NCI-H526 treated with DMSO at 0.1 percent for 48 hours (cell line): ENCODE measurements at regions not wholly inside any gene's neighbourhood (a gene's known extent, or its start where the extent isn't known, plus 50 kb on each side); places are given as distances from the start of the nearest gene placed in this dataset.
"Not testable (repeated sequence)": the region's sequence is repeated elsewhere in the genome, so short reads cannot be mapped to it uniquely, and the experiment has no call there.

Source experiments
- DNase-seq: peaks from one replicate; lab custom pipeline; 2025; lab: John Stamatoyannopoulos, UW

DNA sequence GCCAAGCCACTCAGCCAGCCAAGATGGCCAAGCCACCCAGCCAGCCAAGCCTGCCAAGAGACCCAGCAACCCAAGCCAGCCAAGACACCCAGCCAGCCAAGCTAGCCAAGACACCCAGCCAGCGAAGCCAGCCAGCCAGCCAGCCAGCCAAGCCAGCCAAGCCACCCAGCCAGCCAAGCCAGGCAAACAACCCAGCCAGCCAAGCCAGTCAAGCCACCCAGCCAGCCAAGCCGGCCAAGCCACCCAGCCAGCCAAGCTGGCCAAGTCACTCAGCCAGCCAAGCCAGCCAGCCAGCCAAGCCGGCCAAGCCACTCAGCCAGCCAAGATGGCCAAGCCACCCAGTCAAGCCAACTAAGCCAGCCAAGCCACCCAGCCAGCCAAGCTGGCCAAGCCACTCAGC lies 337.5 kb upstream of the PLGLB2 start:
- not testable (repeated sequence) for DNase-seq

DNA sequence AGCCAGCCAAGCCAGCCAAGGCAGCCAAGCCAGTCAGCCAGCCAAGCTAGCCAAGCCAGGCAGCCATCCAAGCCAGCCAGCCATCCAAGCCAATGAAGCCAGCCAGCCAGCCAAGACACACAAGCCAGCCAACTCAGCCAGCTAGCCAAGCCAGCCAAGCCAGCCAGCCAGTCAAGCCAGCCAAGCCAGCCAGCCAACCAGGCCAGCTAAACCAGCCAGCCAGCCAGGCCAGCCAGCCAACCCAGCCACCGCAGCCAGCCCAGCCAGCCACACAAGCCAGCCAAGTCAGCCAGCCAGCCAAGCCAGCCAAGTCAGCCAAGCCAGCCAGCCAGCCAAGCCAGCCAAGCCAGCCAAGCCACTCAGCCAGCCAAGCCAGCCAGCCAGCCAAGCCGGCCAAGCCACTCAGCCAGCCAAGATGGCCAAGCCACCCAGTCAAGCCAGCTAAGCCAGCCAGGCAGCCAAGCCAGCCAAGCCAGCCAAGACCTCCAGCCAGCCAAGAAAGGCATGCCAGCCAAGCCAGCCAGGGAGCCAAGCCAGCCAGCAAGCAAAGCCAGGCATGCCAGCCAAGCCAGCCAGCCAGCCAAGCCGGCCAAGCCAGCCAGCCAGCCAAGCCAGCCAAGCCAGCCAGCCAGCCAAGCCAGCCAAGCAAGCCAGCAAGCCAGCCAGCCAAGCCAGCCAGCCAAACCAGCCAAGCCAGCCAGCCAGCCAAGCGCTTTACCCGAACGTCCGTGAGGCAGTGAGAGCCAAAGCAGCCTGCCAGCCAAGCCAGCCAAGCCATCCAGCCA lies 335.7 kb upstream of the PLGLB2 start:
- not testable (repeated sequence) for DNase-seq

DNA sequence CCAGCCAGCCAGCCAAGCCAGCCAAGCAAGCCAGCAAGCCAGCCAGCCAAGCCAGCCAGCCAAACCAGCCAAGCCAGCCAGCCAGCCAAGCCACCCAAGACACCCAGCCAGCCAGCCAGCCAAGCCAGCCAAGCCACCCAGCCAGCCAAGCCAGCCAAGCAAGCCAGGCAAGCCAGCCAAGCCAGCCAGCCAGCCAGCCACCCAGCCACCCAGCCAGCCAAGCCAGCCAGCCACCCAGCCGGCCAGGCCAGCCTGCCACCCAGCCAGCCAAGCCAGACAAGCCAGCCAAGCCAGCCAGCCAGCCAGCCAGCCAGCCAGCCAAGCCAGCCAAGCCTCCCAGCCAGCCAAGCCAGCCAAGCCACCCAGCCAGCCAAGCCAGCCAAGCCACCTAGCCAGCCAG lies 333.6 kb upstream of the PLGLB2 start:
- not testable (repeated sequence) for DNase-seq

DNA sequence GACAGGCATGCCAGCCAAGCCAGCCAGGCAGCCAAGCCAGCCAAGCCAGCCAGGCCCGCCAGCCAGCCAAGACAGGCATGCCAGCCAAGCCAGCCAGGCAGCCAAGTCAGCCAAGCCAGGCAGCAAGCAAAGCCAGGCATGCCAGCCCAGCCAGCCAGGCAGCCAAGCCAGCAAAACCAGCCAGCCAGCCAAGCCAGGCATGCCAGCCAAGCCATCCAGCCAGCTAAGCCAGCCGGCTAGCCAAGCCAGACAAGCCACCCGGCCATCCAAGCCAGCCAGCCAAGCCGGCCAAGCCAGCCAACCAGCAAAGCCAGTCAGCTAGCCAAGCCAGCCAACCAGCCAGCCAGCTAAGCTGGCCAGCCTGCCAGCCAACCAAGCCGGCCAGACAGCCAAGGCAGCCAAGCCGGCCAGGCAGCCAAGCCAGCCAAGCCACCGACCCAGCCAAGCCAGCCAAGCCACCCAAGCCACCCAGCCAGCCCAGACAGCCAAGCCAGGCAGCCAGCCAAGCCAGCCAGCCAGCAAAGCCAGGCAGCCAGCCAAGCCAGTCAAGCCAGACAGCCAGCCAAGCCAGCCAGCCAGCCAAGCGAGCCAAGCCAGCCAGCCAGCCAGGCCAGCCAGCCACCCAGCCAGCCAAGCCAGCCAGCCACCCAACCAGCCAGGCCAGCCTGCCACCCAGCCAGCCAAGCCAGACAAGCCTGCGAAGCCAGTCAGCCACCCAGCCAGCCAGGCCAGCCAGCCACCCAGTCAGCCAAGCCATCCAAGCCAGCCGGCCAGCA lies 332.9 kb upstream of the PLGLB2 start:
- not testable (repeated sequence) for DNase-seq

DNA sequence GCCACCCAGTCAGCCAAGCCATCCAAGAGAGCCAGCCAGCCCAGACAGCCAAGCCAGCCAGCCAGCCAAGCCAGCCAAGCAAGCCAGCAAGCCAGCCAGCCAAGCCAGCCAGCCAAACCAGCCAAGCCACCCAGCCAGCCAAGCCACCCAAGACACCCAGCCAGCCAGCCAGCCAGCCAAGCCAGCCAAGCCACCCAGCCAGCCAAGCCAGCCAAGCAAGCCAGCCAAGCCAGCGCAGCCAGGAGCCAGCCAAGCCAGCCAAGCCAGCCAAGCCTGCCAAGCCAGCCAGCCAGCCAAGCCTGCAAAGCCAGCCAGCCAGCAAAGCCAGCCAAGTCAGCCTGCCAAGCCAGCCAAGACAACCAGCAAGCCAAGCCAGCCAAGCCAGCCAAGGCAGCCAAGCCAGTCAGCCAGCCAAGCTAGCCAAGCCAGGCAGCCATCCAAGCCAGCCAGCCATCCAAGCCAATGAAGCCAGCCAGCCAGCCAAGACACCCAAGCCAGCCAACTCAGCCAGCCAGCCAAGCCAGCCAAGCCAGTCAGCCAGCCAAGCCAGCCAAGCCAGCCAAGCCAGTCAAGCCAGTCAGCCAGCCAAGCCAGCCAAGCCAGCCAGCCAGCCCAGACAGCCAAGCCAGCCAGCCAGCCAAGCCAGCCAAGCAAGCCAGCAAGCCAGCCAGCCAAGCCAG lies 332.2 kb upstream of the PLGLB2 start:
- not testable (repeated sequence) for DNase-seq

DNA sequence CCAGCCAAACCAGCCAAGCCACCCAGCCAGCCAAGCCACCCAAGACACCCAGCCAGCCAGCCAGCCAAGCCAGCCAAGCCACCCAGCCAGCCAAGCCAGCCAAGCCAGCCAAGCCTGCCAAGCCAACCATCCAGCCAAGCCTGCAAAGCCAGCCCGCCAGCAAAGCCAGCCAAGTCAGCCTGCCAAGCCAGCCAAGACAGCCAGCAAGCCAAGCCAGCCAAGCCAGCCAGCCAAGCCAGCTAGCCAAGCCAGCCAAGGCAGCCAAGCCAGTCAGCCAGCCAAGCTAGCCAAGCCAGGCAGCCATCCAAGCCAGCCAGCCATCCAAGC lies 331.7 kb upstream of the PLGLB2 start:
- DNase-seq = not testable (repeated sequence)

DNA sequence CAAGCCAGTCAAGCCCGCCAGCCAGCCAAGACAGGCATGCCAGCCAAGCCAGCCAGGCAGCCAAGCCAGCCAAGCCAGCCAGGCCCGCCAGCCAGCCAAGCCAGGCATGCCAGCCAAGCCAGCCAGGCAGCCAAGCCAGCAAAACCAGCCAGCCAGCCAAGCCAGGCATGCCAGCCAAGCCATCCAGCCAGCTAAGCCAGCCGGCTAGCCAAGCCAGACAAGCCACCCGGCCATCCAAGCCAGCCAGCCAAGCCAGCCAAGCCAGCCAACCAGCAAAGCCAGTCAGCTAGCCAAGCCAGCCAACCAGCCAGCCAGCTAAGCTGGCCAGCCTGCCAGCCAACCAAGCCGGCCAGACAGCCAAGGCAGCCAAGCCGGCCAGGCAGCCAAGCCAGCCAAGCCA lies 330.7 kb upstream of the PLGLB2 start:
- DNase-seq = not testable (repeated sequence)

DNA sequence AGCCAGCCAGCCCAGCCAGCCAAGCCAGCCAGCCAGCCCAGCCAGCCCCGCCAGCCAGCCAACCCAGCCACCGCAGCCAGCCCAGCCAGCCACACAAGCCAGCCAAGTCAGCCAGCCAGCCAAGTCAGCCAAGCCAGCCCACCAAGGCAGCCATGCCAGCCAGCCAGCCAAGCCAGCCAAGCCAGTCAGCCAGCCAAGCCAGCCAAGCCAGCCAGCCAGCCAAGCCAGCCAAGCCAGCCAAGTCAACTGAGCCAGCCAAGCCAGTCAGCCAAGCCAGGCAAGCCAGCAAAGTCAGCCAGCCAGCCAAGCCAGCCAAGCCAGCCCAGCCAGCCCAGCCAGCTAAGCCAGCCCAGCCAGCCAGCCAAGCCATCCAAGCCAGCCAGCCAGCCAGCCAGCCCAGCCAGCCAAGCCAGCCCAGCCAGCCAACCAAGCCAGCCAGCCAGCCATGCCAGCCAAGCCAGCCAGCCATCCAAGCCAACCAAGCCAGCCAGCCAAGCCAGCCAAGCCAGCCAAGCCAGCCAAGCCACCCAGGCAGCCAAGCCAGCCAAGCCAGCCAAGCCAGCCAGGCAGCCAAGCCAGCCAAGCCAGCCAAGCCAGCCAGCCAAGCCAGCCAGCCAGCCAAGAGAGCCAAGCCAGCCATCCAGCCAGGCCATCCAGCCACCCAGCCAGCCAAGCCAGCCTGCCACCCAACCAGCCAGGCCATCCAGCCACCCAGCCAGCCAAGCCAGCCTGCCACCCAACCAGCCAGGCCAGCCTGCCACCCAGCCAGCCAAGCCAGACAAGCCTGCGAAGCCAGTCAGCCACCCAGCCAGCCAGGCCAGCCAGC lies 329.9 kb upstream of the PLGLB2 start:
- DNase-seq = not testable (repeated sequence)

DNA sequence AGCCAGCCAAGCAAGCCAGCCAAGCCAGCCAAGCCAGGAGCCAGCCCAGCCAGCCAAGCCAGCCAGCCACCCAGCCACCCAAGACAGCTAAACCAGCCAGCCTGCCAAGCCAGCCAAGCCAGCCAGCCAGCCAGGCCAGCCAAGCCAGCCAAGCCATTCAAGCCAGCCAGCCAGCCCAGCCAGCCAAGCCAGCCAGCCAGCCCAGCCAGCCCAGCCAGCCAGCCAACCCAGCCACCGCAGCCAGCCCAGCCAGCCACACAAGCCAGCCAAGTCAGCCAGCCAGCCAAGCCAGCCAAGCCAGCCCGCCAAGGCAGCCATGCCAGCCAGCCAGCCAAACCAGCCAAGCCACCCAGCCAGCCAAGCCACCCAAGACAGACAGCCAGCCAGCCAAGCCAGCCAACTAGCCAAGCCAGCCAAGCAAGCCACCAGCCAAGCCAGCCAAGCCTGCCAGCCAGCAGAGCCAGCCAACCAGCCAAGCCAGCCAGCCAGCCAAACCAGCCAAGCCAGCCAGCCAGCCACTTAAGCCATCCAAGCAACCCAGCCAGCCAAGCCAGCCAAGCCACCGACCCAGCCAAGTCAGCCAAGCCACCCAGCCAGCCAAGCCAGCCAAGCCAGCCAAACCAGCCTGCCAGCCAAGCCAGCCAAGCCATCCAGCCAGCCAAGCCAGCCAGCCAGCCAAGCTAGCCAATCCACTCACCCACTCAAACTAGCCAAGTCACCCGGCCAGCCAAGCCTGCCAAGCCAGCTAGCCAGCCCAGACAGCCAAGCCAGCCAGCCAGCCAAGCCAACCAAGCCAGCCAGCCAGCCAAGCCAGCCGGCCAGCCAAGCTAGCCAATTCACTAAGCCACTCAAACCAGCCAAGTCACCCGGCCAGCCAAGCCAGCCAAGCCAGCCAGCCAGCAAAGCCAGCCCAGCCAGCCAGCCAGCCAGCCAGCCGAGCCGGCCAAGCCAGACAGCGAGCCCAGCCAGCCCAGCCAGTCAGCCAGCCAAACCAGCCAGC lies 328.8 kb upstream of the PLGLB2 start:
- not testable (repeated sequence) for DNase-seq

DNA sequence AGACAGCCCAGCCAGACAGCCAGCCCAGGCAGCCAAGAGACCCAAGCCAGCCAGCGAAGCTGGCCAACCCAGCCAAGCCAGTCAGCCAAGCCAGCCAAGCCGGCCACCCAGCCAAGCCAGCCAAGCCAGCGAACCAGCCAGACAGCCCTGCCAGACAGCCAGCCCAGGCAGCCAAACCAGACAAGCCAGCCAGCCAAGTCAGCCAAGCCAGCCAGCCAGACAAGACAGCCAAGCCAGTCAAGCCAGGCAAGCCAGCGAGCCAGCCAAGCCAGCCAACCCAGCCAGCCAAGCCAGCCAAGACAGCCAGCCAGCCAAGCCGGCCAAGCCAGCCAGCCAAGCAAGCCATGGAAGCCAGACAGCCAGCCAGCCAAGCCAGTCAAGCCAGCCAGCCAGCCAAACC lies 327.9 kb upstream of the PLGLB2 start:
- not testable (repeated sequence) for DNase-seq

DNA sequence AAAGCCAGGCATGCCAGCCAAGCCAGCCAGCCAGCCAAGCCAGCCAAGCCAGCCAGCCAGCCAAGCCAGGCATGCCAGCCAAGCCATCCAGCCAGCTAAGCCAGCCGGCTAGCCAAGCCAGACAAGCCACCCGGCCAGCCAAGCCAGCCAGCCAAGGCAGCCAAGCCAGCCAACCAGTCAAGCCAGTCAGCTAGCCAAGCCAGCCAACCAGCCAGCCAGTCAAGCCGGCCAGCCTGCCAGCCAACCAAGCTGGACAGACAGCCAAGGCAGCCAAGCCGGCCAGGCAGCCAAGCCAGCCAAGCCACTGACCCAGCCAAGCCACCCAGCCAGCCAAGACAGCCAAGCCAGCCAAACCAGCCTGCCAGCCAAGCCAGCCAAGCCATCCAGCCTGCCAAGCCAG lies 326.9 kb upstream of the PLGLB2 start:
- DNase-seq = not testable (repeated sequence)

DNA sequence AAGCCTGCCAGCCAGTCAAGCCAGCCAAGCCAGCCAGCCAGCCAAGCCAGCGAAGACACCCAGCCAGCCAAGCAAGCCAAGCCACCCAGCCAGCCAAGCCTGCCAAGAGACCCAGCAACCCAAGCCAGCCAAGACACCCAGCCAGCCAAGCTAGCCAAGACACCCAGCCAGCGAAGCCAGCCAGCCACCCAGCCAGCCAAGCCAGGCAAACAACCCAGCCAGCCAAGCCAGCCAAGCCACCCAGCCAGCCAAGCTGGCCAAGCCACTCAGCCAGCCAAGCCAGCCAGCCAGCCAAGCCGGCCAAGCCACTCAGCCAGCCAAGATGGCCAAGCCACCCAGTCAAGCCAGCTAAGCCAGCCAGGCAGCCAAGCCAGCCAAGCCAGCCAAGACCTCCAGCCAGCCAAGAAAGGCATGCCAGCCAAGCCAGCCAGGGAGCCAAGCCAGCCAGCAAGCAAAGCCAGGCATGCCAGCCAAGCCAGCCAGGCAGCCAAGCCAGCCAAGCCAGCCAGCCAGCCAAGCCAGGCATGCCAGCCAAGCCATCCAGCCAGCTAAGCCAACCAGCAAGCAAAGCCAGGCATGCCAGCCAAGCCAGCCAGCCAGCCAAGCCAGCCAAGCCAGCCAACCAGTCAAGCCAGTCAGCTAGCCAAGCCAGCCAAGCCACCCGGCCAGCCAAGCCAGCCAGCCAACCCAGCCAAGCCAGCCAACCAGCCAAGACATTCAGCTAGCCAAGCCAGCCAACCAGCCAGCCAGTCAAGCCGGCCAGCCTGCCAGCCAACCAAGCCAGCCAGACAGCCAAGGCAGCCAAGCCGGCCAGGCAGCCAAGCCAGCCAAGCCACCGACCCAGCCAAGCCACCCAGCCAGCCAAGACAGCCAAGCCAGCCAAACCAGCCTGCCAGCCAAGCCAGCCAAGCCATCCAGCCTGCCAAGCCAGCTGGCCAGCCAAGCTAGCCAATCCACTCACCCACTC lies 323.8 kb upstream of the PLGLB2 start:
- DNase-seq = not testable (repeated sequence)

DNA sequence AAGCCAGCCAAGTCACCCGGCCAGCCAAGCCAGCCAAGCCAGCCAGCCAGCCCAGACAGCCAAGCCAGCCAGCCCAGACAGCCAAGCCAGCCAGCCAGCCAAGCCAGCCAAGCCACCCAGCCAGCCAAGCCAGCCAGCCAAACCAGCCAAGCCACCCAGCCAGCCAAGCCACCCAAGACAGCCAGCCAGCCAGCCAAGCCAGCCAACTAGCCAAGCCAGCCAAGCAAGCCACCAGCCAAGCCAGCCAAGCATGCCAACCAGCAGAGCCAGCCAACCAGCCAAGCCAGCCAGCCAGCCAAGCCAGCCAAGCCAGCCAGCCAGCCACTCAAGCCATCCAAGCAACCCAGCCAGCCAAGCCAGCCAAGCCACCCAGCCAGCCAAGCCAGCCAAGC lies 323.1 kb upstream of the PLGLB2 start:
- not testable (repeated sequence) for DNase-seq

DNA sequence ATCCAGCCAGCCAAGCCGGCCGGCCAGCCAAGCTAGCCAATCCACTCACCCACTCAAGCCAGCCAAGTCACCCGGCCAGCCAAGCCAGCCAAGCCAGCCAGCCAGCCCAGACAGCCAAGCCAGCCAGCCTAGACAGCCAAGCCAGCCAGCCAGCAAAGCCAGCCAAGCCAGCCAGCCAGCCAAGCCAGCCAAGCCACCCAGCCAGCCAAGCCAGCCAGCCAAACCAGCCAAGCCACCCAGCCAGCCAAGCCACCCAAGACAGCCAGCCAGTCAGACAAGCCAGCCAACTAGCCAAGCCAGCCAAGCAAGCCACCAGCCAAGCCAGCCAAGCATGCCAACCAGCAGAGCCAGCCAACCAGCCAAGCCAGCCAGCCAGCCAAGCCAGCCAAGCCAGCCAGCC lies 322.7 kb upstream of the PLGLB2 start:
- DNase-seq = not testable (repeated sequence)

DNA sequence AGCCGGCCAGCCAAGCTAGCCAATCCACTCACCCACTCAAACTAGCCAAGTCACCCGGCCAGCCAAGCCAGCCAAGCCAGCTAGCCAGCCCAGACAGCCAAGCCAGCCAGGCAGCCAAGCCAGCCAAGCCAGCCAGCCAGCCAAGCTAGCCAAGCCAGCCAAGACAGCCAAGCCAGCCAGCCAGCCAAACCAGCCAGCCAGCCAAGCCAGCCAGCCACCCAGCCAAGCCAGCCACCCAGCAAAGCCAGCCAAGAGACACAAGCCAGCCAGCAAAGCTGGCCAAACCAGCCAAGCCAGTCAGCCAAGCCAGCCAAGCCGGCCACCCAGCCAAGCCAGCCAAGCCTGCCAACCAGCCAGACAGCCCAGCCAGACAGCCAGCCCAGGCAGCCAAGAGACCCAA lies 322.2 kb upstream of the PLGLB2 start:
- DNase-seq = not testable (repeated sequence)

DNA sequence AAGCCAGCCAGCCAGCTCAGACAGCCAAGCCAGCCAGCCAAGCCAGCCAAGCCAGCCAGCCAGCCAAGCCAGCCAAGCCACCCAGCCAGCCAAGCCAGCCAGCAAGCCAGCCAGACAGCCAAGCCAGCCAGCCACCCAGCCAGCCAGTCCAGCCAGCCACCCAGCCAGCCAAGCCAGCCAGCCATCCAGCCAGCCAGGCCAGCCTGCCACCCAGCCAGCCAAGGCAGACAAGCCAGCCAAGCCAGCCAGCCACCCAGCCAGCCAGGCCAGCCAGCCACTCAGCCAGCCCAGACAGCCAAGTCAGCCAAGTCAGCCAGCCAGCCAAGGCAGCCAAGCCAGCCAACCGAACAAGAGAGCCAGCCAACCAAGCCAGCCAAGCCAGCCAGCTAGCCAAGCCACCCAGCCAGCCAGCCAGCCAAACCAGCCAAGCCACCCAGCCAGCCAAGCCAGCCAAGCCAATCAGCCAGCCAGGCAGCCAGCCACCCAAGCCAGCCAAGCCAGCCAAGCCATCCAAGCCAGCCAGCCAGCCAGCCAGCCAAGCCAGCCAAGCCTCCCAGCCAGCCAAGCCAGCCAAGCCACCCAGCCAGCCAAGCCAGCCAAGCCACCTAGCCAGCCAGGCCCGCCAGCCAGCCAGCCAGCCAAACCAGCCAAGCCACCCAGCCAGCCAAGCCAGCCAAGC lies 319.3 kb upstream of the PLGLB2 start:
- DNase-seq = not testable (repeated sequence)

DNA sequence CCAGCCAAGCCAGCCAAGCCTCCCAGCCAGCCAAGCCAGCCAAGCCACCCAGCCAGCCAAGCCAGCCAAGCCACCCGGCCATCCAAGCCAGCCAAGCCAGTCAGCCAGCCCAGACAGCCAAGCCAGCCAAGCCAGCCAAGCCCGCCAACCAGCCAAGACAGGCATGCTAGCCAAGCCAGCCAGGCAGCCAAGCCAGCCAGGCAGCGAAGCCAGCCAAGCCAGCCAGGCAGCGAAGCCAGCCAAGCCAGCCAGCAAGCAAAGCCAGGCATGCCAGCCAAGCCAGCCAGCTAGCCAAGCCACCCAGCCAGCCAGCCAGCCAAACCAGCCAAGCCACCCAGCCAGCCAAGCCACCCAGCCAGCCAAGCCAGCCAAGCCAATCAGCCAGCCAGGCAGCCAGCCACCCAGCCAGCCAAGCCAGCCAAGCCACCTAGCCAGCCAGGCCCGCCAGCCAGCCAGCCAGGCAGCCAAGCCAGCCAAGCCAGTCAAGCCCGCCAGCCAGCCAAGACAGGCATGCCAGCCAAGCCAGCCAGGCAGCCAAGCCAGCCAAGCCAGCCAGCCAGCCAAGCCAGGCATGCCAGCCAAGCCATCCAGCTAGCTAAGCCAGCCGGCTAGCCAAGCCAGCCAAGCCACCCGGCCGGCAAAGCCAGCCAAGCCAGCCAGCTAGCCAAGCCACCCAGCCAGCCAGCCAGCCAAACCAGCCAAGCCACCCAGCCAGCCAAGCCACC lies 318.5 kb upstream of the PLGLB2 start:
- not testable (repeated sequence) for DNase-seq

DNA sequence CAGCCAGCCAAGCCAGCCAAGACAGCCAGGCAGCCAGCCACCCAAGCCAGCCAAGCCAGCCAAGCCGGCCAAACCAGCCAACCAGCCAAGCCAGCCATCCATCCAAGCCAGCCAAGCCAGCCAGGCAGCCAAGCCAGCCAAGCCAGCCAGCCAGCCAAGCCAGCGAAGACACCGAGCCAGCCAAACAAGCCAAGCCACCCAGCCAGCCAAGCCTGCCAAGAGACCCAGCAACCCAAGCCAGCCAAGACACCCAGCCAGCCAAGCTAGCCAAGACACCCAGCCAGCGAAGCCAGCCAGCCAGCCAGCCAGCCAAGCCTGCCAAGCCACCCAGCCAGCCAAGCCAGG lies 318.0 kb upstream of the PLGLB2 start:
- not testable (repeated sequence) for DNase-seq
